HEK293 (cell line): ENCODE measurements at regions not wholly inside any gene's neighbourhood (a gene's known extent, or its start where the extent isn't known, plus 50 kb on each side); places are given as distances from the start of the nearest gene placed in this dataset.
A peak's percentile ranks its signal among the peaks of the same experiment; 100 is the strongest.

Experiments
- CTCF ChIA-PET: fragments of 350-600 bp; formaldehyde crosslinking; extraction: SDS; loops from one replicate; lab custom pipeline; 2021; ENCODE audit warnings: antibody characterized with exemption; lab: Yijun Ruan, JAX
- POLR2A ChIA-PET: fragments of 300-600 bp; formaldehyde crosslinking; extraction: SDS; loops from one replicate; lab custom pipeline; 2020; ENCODE audit warnings: antibody characterized with exemption, inconsistent platforms; lab: Yijun Ruan, JAX
- H3K27ac ChIP-seq: fragments of 200-500 bp; sonication (Bioruptor generic); 2 replicates; pipeline ENCODE4 v1.5.1; 2014; ENCODE audit warnings: low read depth, low read length, control low read depth, inconsistent platforms; ENCODE audit errors: extremely low read depth
- H3K36me3 ChIP-seq, 2 experiments: fragments of 200-500 bp in 1 of 2; sonication (Bioruptor generic) in 1 of 2; 1 replicate in 1 of 2; 2 replicates in 1 of 2; pipeline ENCODE4 v1.5.1; 2014 to 2017; ENCODE audit warnings: inconsistent platforms in 2 of 2, low read length in 2 of 2; ENCODE audit not compliant: control insufficient read depth in 2 of 2, insufficient read depth in 1 of 2
- H3K4me1 ChIP-seq: fragments of 200-500 bp; sonication (Bioruptor generic); 2 replicates; pipeline ENCODE4 v1.5.1; 2014; ENCODE audit warnings: mild to moderate bottlenecking, low read length, inconsistent platforms; ENCODE audit not compliant: control insufficient read depth, insufficient read depth
- H3K4me3 ChIP-seq: 2 replicates; pipeline ENCODE4 v1.5.1; 2011; ENCODE audit warnings: low read depth, mild to moderate bottlenecking, control low read depth, low read length, moderate library complexity
- H3K9me3 ChIP-seq: fragments of 200-500 bp; sonication (Bioruptor generic); 2 replicates; pipeline ENCODE4 v1.5.1; 2014; ENCODE audit warnings: low read depth, low read length, inconsistent platforms; ENCODE audit not compliant: control insufficient read depth, insufficient read depth
- GLI2 ChIP-seq: fragments of 450-650 bp; formaldehyde crosslinking; IDR thresholded peaks from 2 replicates; pipeline ENCODE4; 2017; ENCODE audit warnings: missing biosample characterization, missing genetic modification characterization, low read depth, borderline replicate concordance
- SETDB1 ChIP-seq: IDR thresholded peaks from one replicate; pipeline ENCODE4 v1.6.1; 2017; ENCODE audit warnings: mild to moderate bottlenecking, low read length, moderate library complexity, mixed read lengths; ENCODE audit not compliant: insufficient read length
- SP2 ChIP-seq: fragments of 450-650 bp; formaldehyde crosslinking; IDR thresholded peaks from 2 replicates; pipeline ENCODE4 v1.5.1; 2016; ENCODE audit warnings: missing biosample characterization, missing genetic modification characterization
- ZBTB1 ChIP-seq: fragments of 450-650 bp; formaldehyde crosslinking; IDR thresholded peaks from 2 replicates; pipeline ENCODE4 v1.5.1; 2016; ENCODE audit warnings: missing biosample characterization, missing genetic modification characterization
- ZBTB17 ChIP-seq: fragments of 450-650 bp; formaldehyde crosslinking; IDR thresholded peaks from 2 replicates; pipeline ENCODE4 v1.5.1; 2016; ENCODE audit warnings: missing biosample characterization, missing genetic modification characterization
- ZNF121 ChIP-seq: fragments of 450-650 bp; formaldehyde crosslinking; IDR thresholded peaks from 2 replicates; pipeline ENCODE4 v1.5.1; 2016; ENCODE audit warnings: missing biosample characterization, missing genetic modification characterization
- ZNF155 ChIP-seq: fragments of 450-650 bp; formaldehyde crosslinking; IDR thresholded peaks from 2 replicates; pipeline ENCODE4 v1.5.1; 2016; ENCODE audit warnings: missing biosample characterization, missing genetic modification characterization
- ZNF341 ChIP-seq: fragments of 450-650 bp; formaldehyde crosslinking; IDR thresholded peaks from 2 replicates; pipeline ENCODE4; 2016; ENCODE audit warnings: low read depth, missing biosample characterization, missing genetic modification characterization
- ZNF354C ChIP-seq: fragments of 450-650 bp; formaldehyde crosslinking; IDR thresholded peaks from 2 replicates; pipeline ENCODE4 v1.5.1; 2016; ENCODE audit warnings: missing biosample characterization, missing genetic modification characterization, low read depth, borderline replicate concordance
- ZNF518A ChIP-seq: fragments of 450-650 bp; formaldehyde crosslinking; conservative IDR thresholded peaks from 2 replicates; pipeline ENCODE4 v1.5.1; 2016; ENCODE audit warnings: low read depth, missing biosample characterization, missing genetic modification characterization
- ZNF560 ChIP-seq: fragments of 450-650 bp; formaldehyde crosslinking; IDR thresholded peaks from 2 replicates; pipeline ENCODE4 v1.5.1; 2017; ENCODE audit warnings: missing biosample characterization, missing genetic modification characterization, borderline replicate concordance
- ZNF621 ChIP-seq: fragments of 450-650 bp; formaldehyde crosslinking; IDR thresholded peaks from 2 replicates; pipeline ENCODE4 v1.5.1; 2017; ENCODE audit warnings: missing biosample characterization, missing genetic modification characterization
- ZNF624 ChIP-seq: fragments of 450-650 bp; formaldehyde crosslinking; IDR thresholded peaks from 2 replicates; pipeline ENCODE4 v1.5.1; 2017; ENCODE audit warnings: missing biosample characterization, missing genetic modification characterization
- ZNF747 ChIP-seq: fragments of 450-650 bp; formaldehyde crosslinking; IDR thresholded peaks from 2 replicates; pipeline ENCODE4 v1.5.1; 2016; ENCODE audit warnings: missing biosample characterization, missing genetic modification characterization
- ZSCAN30 ChIP-seq: fragments of 450-650 bp; IDR thresholded peaks from 2 replicates; pipeline ENCODE4 v1.5.1; 2018; ENCODE audit warnings: missing biosample characterization, mild to moderate bottlenecking, missing genetic modification characterization, moderate library complexity
- TF ChIP-seq, protein P1 (sequence below): fragments of 450-650 bp; formaldehyde crosslinking; IDR thresholded peaks from 2 replicates; pipeline ENCODE4 v1.5.1; 2016; ENCODE audit warnings: missing biosample characterization, missing genetic modification characterization
- TF ChIP-seq, protein P2 (sequence below): fragments of 450-650 bp; formaldehyde crosslinking; IDR thresholded peaks from 2 replicates; pipeline ENCODE4 v1.5.1; 2016; ENCODE audit warnings: missing biosample characterization, missing genetic modification characterization

DNA sequence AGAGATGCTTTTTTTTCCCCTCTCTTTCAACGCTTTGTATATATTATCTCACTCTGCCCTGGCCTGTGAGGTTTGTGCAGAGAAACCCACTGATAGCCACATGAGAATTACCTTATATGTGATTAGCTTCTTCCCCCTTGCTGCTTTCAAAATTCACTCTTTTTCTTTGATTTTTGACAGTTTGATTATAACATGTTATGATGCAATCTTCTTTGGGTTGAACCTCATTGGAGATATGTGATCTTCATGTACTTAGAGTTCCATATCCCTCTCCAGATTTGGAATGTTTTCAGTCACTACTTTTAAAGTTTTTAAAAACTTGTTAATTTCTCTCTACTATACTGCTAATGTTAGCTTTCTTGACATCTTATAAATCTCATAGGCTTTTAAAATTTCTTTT, 479.5 kb upstream of the AGA start:
- Histone ChIP-seq H3K4me3 (no peak overlapping the region), H3K36me3 (no peaks in the 10 kb centered on the region), H3K4me1 (no peaks in the 10 kb centered on the region), H3K9me3 (no peaks in the 10 kb centered on the region), H3K27ac (no peak overlapping the region)
- CTCF ChIA-PET, result no interaction called here
- TF ChIP-seq ZNF747 (tag by site-specific recombination) (no peak), SETDB1 (peak; percentile 14)
- POLR2A ChIA-PET, result no interaction called here

DNA sequence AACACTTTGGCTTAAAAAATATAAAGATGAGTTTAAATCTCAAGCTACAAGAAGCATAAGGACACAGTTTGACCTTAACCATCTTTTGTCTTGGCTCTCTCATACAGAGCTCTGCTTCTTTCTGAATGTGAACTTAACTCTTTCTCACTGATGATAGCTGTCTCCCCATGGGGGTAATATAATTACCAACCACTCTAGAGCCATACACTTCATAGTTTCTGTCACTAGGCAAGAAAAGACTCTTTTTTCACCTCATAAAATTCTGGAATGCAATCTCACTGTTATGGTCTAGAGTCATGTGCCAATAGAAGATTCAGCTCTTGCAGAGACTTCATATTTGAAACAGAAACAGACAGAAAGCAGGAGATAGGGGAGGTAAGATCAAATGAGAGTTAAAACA, 481.7 kb upstream of the AGA start:
- no peaks in the 10 kb centered on the region for H3K9me3 ChIP-seq
- CTCF ChIA-PET, result no interaction called here
- H3K4me3 ChIP-seq, result no peak overlapping the region
- no peaks in the 10 kb centered on the region for H3K4me1 ChIP-seq
- no peaks in the 10 kb centered on the region for H3K36me3 ChIP-seq
- POLR2A ChIA-PET, result no interaction called here
- no peak overlapping the region for H3K27ac ChIP-seq
- TF ChIP-seq, protein P1, sequence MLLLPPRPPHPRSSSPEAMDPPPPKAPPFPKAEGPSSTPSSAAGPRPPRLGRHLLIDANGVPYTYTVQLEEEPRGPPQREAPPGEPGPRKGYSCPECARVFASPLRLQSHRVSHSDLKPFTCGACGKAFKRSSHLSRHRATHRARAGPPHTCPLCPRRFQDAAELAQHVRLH (tag by site-specific recombination), result no peak
- no peak for TF ChIP-seq SP2 (tag by site-specific recombination)
- TF ChIP-seq ZNF121 (tag by site-specific recombination), result no peak
- no peak for TF ChIP-seq ZBTB1 (tag by site-specific recombination)
- TF ChIP-seq, protein P2, sequence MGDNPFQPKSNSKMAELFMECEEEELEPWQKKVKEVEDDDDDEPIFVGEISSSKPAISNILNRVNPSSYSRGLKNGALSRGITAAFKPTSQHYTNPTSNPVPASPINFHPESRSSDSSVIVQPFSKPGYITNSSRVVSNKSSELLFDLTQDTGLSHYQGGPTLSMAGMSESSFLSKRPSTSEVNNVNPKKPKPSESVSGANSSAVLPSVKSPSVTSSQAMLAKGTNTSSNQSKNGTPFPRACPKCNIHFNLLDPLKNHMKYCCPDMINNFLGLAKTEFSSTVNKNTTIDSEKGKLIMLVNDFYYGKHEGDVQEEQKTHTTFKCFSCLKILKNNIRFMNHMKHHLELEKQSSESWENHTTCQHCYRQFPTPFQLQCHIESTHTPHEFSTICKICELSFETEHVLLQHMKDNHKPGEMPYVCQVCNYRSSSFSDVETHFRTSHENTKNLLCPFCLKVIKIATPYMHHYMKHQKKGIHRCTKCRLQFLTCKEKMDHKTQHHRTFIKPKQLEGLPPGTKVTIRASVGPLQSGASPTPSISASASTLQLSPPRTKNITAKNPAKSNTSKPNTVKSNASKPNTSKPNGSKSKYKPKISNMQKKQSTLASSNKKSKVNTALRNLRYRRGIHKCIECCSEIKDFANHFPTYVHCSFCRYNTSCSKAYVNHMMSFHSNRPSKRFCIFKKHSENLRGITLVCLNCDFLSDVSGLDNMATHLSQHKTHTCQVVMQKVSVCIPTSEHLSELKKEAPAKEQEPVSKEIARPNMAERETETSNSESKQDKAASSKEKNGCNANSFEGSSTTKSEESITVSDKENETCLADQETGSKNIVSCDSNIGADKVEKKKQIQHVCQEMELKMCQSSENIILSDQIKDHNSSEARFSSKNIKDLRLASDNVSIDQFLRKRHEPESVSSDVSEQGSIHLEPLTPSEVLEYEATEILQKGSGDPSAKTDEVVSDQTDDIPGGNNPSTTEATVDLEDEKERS (tag by site-specific recombination), result no peak
- TF ChIP-seq ZNF624 (tag by site-specific recombination), result no peak
- no peak for TF ChIP-seq ZNF155 (tag by site-specific recombination)
- TF ChIP-seq ZNF354C (tag by site-specific recombination), result no peak
- TF ChIP-seq ZNF341 (tag by site-specific recombination), result no peak
- no peak for TF ChIP-seq ZNF621 (tag by site-specific recombination)

GRCh38 chr4:177937041-177937440, 494.8 kb upstream of the AGA start:
- CTCF ChIA-PET, result no interaction called here
- Histone ChIP-seq H3K27ac (no peak overlapping the region), H3K4me1 (no peaks in the 10 kb centered on the region), H3K9me3 (no peaks in the 10 kb centered on the region), H3K4me3 (no peak overlapping the region), H3K36me3 (no peaks in the 10 kb centered on the region)
- POLR2A ChIA-PET, result no interaction called here
- TF ChIP-seq ZSCAN30 (tag by site-specific recombination) (no peak), ZBTB17 (tag by site-specific recombination) (no peak), ZNF560 (tag by site-specific recombination) (no peak), ZNF518A (tag by site-specific recombination) (no peak), GLI2 (tag by site-specific recombination) (no peak)
